ENCODE measurements at regions not wholly inside any gene's neighbourhood (a gene's known extent, or its start where the extent isn't known, plus 50 kb on each side); places are given as distances from the start of the nearest gene placed in this dataset.

- Histone ChIP-seq H4K20me1 (ENCODE audit: insufficient read depth) (no peaks in the 10 kb centered on the region), H3K9me3 (ENCODE audit: control insufficient read depth in 1 of 2, insufficient read depth in 1 of 2, low read depth in 1 of 2, low read length in 2 of 2) (no peaks in the 10 kb centered on the region), H3K36me3 (ENCODE audit: control insufficient read depth in 1 of 2, insufficient read depth in 2 of 2, low read length in 2 of 2) (no peaks in the 10 kb centered on the region), H3K4me2 (ENCODE audit: low read length) (peak overlapping the region; percentile 50), H2AFZ (ENCODE audit: low read depth, low read length, poor library complexity, severe bottlenecking) (peak overlapping the region; percentile 10), H3K9ac (ENCODE audit: low read length) (no peak overlapping the region), H3K9me2 (ENCODE audit: insufficient read depth) (no peaks in the 10 kb centered on the region), H3K27ac (ENCODE audit: low read depth, low read length) (no peak overlapping the region), H3K4me3 (replicated peaks in 1 of 2; ENCODE audit: low read depth in 1 of 2, low read length in 2 of 2) (peak overlapping the region in 1 of 2 experiments; percentile 18; a peak in 1 of 4 replicates), H3K79me2 (ENCODE audit: insufficient read depth, low read length) (no peaks in the 10 kb centered on the region), H3K4me1 (ENCODE audit: control insufficient read depth in 1 of 2, insufficient read depth in 2 of 2, low read length in 2 of 2) (peaks cover 4 to 15% of the 10 kb centered on the region in 2 experiments; a peak in 3 of 4 replicates), H3K27me3 (ENCODE audit: insufficient read depth, low read length) (no peaks in the 10 kb centered on the region)
- DNase-seq (ENCODE audit: low read depth, low spot score) = peak; percentile 36
- RAD21 ChIA-PET (ENCODE audit: low non-redundant PET in 1 of 2, low total read pairs in 2 of 2, uncharacterized antibody in 2 of 2, unreplicated experiment in 2 of 2) = no interaction called here
- peak; percentile 83 for ATAC-seq
- CTCF ChIA-PET = interaction anchor here (1.0 kb wide), 1 partner anchor 10 kb away, joined by 4 read pairs; no protein-coding TSS in a partner anchor
- BruUV-seq (replicated peaks) = no TSS peak
- POLR2A ChIA-PET = interaction anchor here (0.6 kb wide), 1 partner anchor 29 kb away, joined by 3 read pairs; no protein-coding TSS in a partner anchor
- intact Hi-C loops (cut with micrococcal nuclease) = no loop called here
- TF ChIP-seq RAD21 (IDR thresholded peaks at IDR 0.05; ENCODE audit: low read depth) (no peak), EZH2phosphoT487 (IDR thresholded peaks at IDR 0.05; ENCODE audit: borderline replicate concordance) (no peak), FOSL1 (IDR thresholded peaks at IDR 0.05; ENCODE audit: low read depth) (peak; percentile 79), REST (IDR thresholded peaks at IDR 0.05; ENCODE audit: low read depth) (no peak), EZH2 (IDR thresholded peaks at IDR 0.05) (no peak), ZFX (IDR thresholded peaks at IDR 0.05) (no peak), MAX (IDR thresholded peaks at IDR 0.05) (no peak), CEBPB (IDR thresholded peaks at IDR 0.05; ENCODE audit: low read depth) (no peak), POLR2A (IDR thresholded peaks at IDR 0.05; ENCODE audit: borderline replicate concordance, extremely low read depth, insufficient read depth, insufficient read length) (no peak), ZNF274 (IDR thresholded peaks at IDR 0.05; ENCODE audit: low read depth, low read length) (no peak), POLR2AphosphoS5 (IDR thresholded peaks at IDR 0.05; ENCODE audit: low read depth, low read length) (no peak), JUND (IDR thresholded peaks at IDR 0.05) (peak; percentile 76), ELF1 (IDR thresholded peaks at IDR 0.05; ENCODE audit: borderline replicate concordance, low read depth) (no peak), SRF (IDR thresholded peaks at IDR 0.05; ENCODE audit: low read depth) (peak; percentile 28; the same call in 1 of the 2 replicates), SIN3A (IDR thresholded peaks at IDR 0.05; ENCODE audit: low read depth) (no peak), CBX3 (IDR thresholded peaks at IDR 0.05; ENCODE audit: low read depth) (peak; percentile 52; the same call in 1 of the 2 replicates), ZBTB33 (IDR thresholded peaks at IDR 0.05; ENCODE audit: extremely low read depth, insufficient replicate concordance, low read length) (no peak), EGR1 (IDR thresholded peaks at IDR 0.05; ENCODE audit: low read depth) (no peak), YY1 (IDR thresholded peaks at IDR 0.05; ENCODE audit: extremely low read depth, insufficient replicate concordance, low read depth, low read length) (no peak), CTCF (IDR thresholded peaks at IDR 0.05 in 2 of 3, conservative IDR thresholded peaks at IDR 0.05 in 1 of 3; ENCODE audit: borderline replicate concordance in 1 of 3, insufficient read depth in 1 of 3, low read depth in 2 of 3, low read length in 2 of 3) (no peak), ATF3 (IDR thresholded peaks at IDR 0.05) (peak; percentile 36; the same call in 1 of the 2 replicates), SP1 (IDR thresholded peaks at IDR 0.05; ENCODE audit: low read depth) (peak; percentile 79)
Measured at GRCh38 chr12:58433959-58434358, 486.3 kb downstream of the LRIG3 start.
